H9 (cell line): ENCODE measurements at regions not wholly inside any gene's neighbourhood (a gene's known extent, or its start where the extent isn't known, plus 50 kb on each side); places are given as distances from the start of the nearest gene placed in this dataset.

Source experiments
- DNase-seq: peaks from one replicate; pipeline ENCODE4 v3.0.0-alpha.2; 2017
- H2AFZ ChIP-seq: one replicate; pipeline ENCODE4 v1.6.1; 2013; ENCODE audit warnings: mild to moderate bottlenecking, low read length, control low read depth, moderate library complexity
- H2AK5ac ChIP-seq: 2 replicates; pipeline ENCODE4 v1.6.1; 2013; ENCODE audit warnings: low read length, control low read depth, mixed read lengths; ENCODE audit not compliant: insufficient read length
- H2BK120ac ChIP-seq: one replicate; pipeline ENCODE4 v1.6.1; 2013; ENCODE audit warnings: low read depth, mild to moderate bottlenecking, low read length, control low read depth, inconsistent platforms; ENCODE audit not compliant: poor library complexity, severe bottlenecking
- H2BK12ac ChIP-seq: 2 replicates; pipeline ENCODE4 v1.6.1; 2013; ENCODE audit warnings: low read length, control low read depth, mixed read lengths, low read depth; ENCODE audit not compliant: insufficient read length
- H2BK15ac ChIP-seq: 2 replicates; pipeline ENCODE4 v1.6.1; 2013; ENCODE audit warnings: low read depth, low read length, control low read depth
- H2BK20ac ChIP-seq: one replicate; pipeline ENCODE4 v1.6.1; 2013; ENCODE audit warnings: low read depth, mild to moderate bottlenecking, low read length, control low read depth, inconsistent platforms; ENCODE audit not compliant: poor library complexity, severe bottlenecking
- H2BK5ac ChIP-seq: 2 replicates; pipeline ENCODE4 v1.6.1; 2013; ENCODE audit warnings: low read length, control low read depth, mixed read lengths; ENCODE audit not compliant: insufficient read length
- H3K14ac ChIP-seq: 2 replicates; pipeline ENCODE4 v1.6.1; 2013; ENCODE audit warnings: low read length, control low read depth; ENCODE audit not compliant: insufficient read depth
- H3K18ac ChIP-seq: 2 replicates; pipeline ENCODE4 v1.6.1; 2013; ENCODE audit warnings: low read depth, mild to moderate bottlenecking, mixed read lengths, low read length, control low read depth; ENCODE audit not compliant: insufficient read length
- H3K23ac ChIP-seq: 2 replicates; pipeline ENCODE4 v1.6.1; 2013; ENCODE audit warnings: low read length, control low read depth, mixed read lengths, low read depth; ENCODE audit not compliant: insufficient read length
- H3K23me2 ChIP-seq: 2 replicates; pipeline ENCODE4 v1.6.1; 2013; ENCODE audit warnings: low read depth, mild to moderate bottlenecking, mixed read lengths, low read length, control low read depth; ENCODE audit not compliant: insufficient read length, poor library complexity, severe bottlenecking
- H3K27ac ChIP-seq: 2 replicates; pipeline ENCODE4 v1.5.1; 2013; ENCODE audit warnings: low read length, control low read depth, mixed read lengths, low read depth; ENCODE audit not compliant: insufficient read length
- H3K27me3 ChIP-seq: 2 replicates; pipeline ENCODE4 v1.6.1; 2013; ENCODE audit warnings: low read length, control low read depth, inconsistent platforms; ENCODE audit not compliant: insufficient read depth
- H3K4ac ChIP-seq: 2 replicates; pipeline ENCODE4 v1.6.1; 2013; ENCODE audit warnings: low read depth, mild to moderate bottlenecking, control low read depth, inconsistent platforms, low read length, moderate library complexity
- H3K4me1 ChIP-seq: 2 replicates; pipeline ENCODE4 v1.6.1; 2013; ENCODE audit warnings: low read length, control low read depth, inconsistent platforms; ENCODE audit not compliant: insufficient read depth
- H3K4me2 ChIP-seq: 2 replicates; pipeline ENCODE4 v1.6.1; 2013; ENCODE audit warnings: low read length, control low read depth, mixed read lengths; ENCODE audit not compliant: insufficient read length, insufficient read depth
- H3K56ac ChIP-seq: 2 replicates; pipeline ENCODE4 v1.6.1; 2013; ENCODE audit warnings: low read depth, mild to moderate bottlenecking, mixed read lengths, low read length, control low read depth; ENCODE audit not compliant: insufficient read length
- H3K79me1 ChIP-seq: 2 replicates; pipeline ENCODE4 v1.6.1; 2013; ENCODE audit warnings: low read depth, mild to moderate bottlenecking, moderate library complexity, low read length, control low read depth, inconsistent platforms; ENCODE audit not compliant: insufficient read depth, poor library complexity, severe bottlenecking
- H3K79me2 ChIP-seq: 2 replicates; pipeline ENCODE4 v1.6.1; 2013; ENCODE audit warnings: low read length, control low read depth, inconsistent platforms; ENCODE audit not compliant: insufficient read depth
- H3K9ac ChIP-seq: 2 replicates; pipeline ENCODE4 v1.6.1; 2013; ENCODE audit warnings: low read length, control low read depth, mixed read lengths; ENCODE audit not compliant: insufficient read length; ENCODE audit errors: extremely low read depth
- H3K9me3 ChIP-seq: one replicate; pipeline ENCODE4 v1.6.1; 2013; ENCODE audit warnings: low read depth, low read length, inconsistent platforms; ENCODE audit not compliant: control insufficient read depth
- H3T11ph ChIP-seq: one replicate; pipeline ENCODE4 v1.6.1; 2013; ENCODE audit warnings: mild to moderate bottlenecking, low read length, control low read depth, inconsistent platforms
- H4K20me1 ChIP-seq: one replicate; pipeline ENCODE4 v1.6.1; 2013; ENCODE audit not compliant: control insufficient read depth, insufficient read length, insufficient read depth
- H4K5ac ChIP-seq: 2 replicates; pipeline ENCODE4 v1.6.1; 2013; ENCODE audit warnings: low read depth, mild to moderate bottlenecking, mixed read lengths, low read length, control low read depth; ENCODE audit not compliant: insufficient read length
- H4K8ac ChIP-seq: replicated peaks from 2 replicates; pipeline ENCODE4 v1.6.1; 2013; ENCODE audit warnings: low read length, control low read depth, mixed read lengths, low read depth; ENCODE audit not compliant: insufficient read length
- H4K91ac ChIP-seq: 2 replicates; pipeline ENCODE4 v1.6.1; 2013; ENCODE audit warnings: low read depth, mild to moderate bottlenecking, moderate library complexity, mixed read lengths, low read length, control low read depth; ENCODE audit not compliant: insufficient read length
- H3K27ac Mint-ChIP-seq, 3 experiments: 2 replicates in 2 of 3; 3 replicates in 1 of 3; pipeline ENCODE4 v1.8.0; 2020 to 2021; ENCODE audit warnings: mixed read lengths in 3 of 3, mild to moderate bottlenecking in 1 of 3, moderate library complexity in 1 of 3
- H3K27me3 Mint-ChIP-seq: 2 replicates; pipeline ENCODE4 v1.8.0; 2021; ENCODE audit warnings: low read depth, mild to moderate bottlenecking, moderate library complexity, mixed read lengths
- H3K36me3 Mint-ChIP-seq, 3 experiments: 2 replicates in 2 of 3; 3 replicates in 1 of 3; pipeline ENCODE4 v1.8.0; 2020 to 2021; ENCODE audit warnings: low read depth in 3 of 3, mixed read lengths in 3 of 3; ENCODE audit not compliant: insufficient read depth in 1 of 3
- H3K4me1 Mint-ChIP-seq, 2 experiments: 2 replicates each; pipeline ENCODE4 v1.8.0; 2020; ENCODE audit warnings: mixed read lengths in 2 of 2
- H3K4me3 Mint-ChIP-seq, 2 experiments: 2 replicates in 1 of 2; 3 replicates in 1 of 2; pipeline ENCODE4 v1.8.0; 2020 to 2021; ENCODE audit warnings: mild to moderate bottlenecking in 2 of 2, mixed read lengths in 2 of 2, moderate library complexity in 1 of 2
- H3K9me3 Mint-ChIP-seq, 2 experiments: 2 replicates in 1 of 2; 3 replicates in 1 of 2; pipeline ENCODE4 v1.8.0; 2020; ENCODE audit warnings: mild to moderate bottlenecking in 2 of 2, mixed read lengths in 2 of 2, moderate library complexity in 1 of 2
- CTCF ChIP-seq: fragments of 200-600 bp; sonication (generic); conservative IDR thresholded peaks from 3 replicates; pipeline ENCODE4 v1.8.0; 2021; ENCODE audit warnings: antibody characterized with exemption, mild to moderate bottlenecking
- WGBS: extraction: QIAGEN DNeasy Blood & Tissue Kit; methylation state at CpG from one replicate; pipeline ENCODE4 v1.1.7; 2013; ENCODE audit warnings: missing lambda C conversion rate, low lambda C conversion rate, mixed read lengths; ENCODE audit not compliant: insufficient read length; ENCODE audit errors: extremely low coverage; 5-methylcytosine and 5-hydroxymethylcytosine counted together

DNA sequence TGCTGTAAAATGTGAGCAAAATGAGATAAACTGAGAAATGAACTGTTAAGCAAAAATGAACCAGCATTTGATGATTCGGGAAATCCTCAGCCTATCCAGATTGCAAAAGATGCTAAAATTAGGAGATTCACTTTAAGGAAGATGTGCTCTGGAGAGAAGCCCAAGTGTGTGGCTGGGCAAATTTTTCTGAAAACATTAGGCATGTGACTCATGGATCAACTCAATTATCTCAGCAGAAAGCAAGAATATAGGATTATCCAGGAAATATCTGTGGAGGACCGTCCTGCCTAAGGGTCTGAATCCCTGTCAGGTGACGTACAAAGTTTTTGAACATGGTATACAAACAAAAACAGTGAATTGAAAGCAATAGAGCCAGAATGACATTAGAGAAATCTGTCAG, 1268.3 kb upstream of the TMEFF2 start:
- H3K23me2 ChIP-seq = no peaks in the 10 kb centered on the region
- no peak overlapping the region for H3T11ph ChIP-seq
- H2AK5ac ChIP-seq = no peak overlapping the region
- Mint-ChIP-seq H3K4me1 (no peaks in the 10 kb centered on the region), H3K9me3 (peaks cover 0 to 3% of the 10 kb centered on the region in 2 experiments; a peak in 2 of 5 replicates), H3K27ac (no peak overlapping the region), H3K36me3 (no peaks in the 10 kb centered on the region), H3K27me3 (no peaks in the 10 kb centered on the region), H3K4me3 (no peak overlapping the region)
- WGBS = no CpG with 5 or more reads among the region's 3 CpGs
- no peak overlapping the region for H2BK20ac ChIP-seq
- H2BK120ac ChIP-seq = no peak overlapping the region
- no peaks in the 10 kb centered on the region for H3K27me3 ChIP-seq
- H4K20me1 ChIP-seq = no peaks in the 10 kb centered on the region
- H3K18ac ChIP-seq = no peak overlapping the region
- no peak overlapping the region for H3K27ac ChIP-seq
- H3K79me2 ChIP-seq = no peaks in the 10 kb centered on the region
- H3K4me1 ChIP-seq = no peaks in the 10 kb centered on the region
- no peak for TF ChIP-seq CTCF
- H3K79me1 ChIP-seq = no peaks in the 10 kb centered on the region
- no peak overlapping the region for H4K5ac ChIP-seq
- H3K23ac ChIP-seq = no peak overlapping the region
- no peak overlapping the region for H2BK15ac ChIP-seq
- H3K9ac ChIP-seq = no peak overlapping the region
- no peak overlapping the region for H3K4me2 ChIP-seq
- H3K4ac ChIP-seq = no peak overlapping the region
- no peak overlapping the region for H2BK5ac ChIP-seq
- H2BK12ac ChIP-seq = no peak overlapping the region
- no peaks in the 10 kb centered on the region for H3K9me3 ChIP-seq
- no peak for DNase-seq
- H3K56ac ChIP-seq = no peak overlapping the region
- no peak overlapping the region for H2AFZ ChIP-seq
- no peak overlapping the region for H4K8ac ChIP-seq
- H4K91ac ChIP-seq = no peak overlapping the region
- H3K14ac ChIP-seq = no peak overlapping the region
